ENCODE measurements at regions not wholly inside any gene's neighbourhood (a gene's known extent, or its start where the extent isn't known, plus 50 kb on each side); places are given as distances from the start of the nearest gene placed in this dataset.

- no peaks in the 10 kb centered on the region for H3K4me1 Mint-ChIP-seq
- H3K36me3 Mint-ChIP-seq, result no peaks in the 10 kb centered on the region
- no peaks in the 10 kb centered on the region for H3K9me3 Mint-ChIP-seq
Observed at GRCh38 chr7:46989247-46989646, 592.7 kb downstream of the TNS3 start.

GRCh38 chr7:46982928-46983327, 599.0 kb downstream of the TNS3 start:
- ChIA-PET POLR2A (no interaction called here), CTCF (no interaction called here)
- H3K27me3 Mint-ChIP-seq (ENCODE audit: low read depth), result no peaks in the 10 kb centered on the region
- ATAC-seq (no peak), DNase-seq (ENCODE audit: low spot score) (no peak)
- H3K27ac Mint-ChIP-seq, result no peak overlapping the region
- no peaks in the 10 kb centered on the region for H3K4me1 Mint-ChIP-seq
- H3K36me3 Mint-ChIP-seq, result no peaks in the 10 kb centered on the region
- H3K4me3 Mint-ChIP-seq, result no peak overlapping the region
- no peaks in the 10 kb centered on the region for H3K9me3 Mint-ChIP-seq
- no peak for TF ChIP-seq ZNF219 (CRISPR knock-in tag; IDR thresholded peaks at IDR 0.05; ENCODE audit: borderline replicate concordance)
- TF ChIP-seq NR1H2 (CRISPR knock-in tag; IDR thresholded peaks at IDR 0.05), result no peak
- TF ChIP-seq ZNF232 (CRISPR knock-in tag; IDR thresholded peaks at IDR 0.05), result no peak
- no peak for TF ChIP-seq ZNF671 (CRISPR knock-in tag; IDR thresholded peaks at IDR 0.05)
- TF ChIP-seq MYBL2 (CRISPR knock-in tag; IDR thresholded peaks at IDR 0.05), result no peak
- no peak for TF ChIP-seq STAT6 (CRISPR knock-in tag; conservative IDR thresholded peaks at IDR 0.05; ENCODE audit: low read depth)
- no peak for TF ChIP-seq RORB (CRISPR knock-in tag; IDR thresholded peaks at IDR 0.05)
- no peak for TF ChIP-seq E2F4 (CRISPR knock-in tag; IDR thresholded peaks at IDR 0.05; ENCODE audit: borderline replicate concordance, low read depth)
- TF ChIP-seq EMX1 (CRISPR knock-in tag; IDR thresholded peaks at IDR 0.05), result no peak
- TF ChIP-seq USF2 (CRISPR knock-in tag; IDR thresholded peaks at IDR 0.05), result no peak
- no peak for TF ChIP-seq PRDM15 (CRISPR knock-in tag; IDR thresholded peaks at IDR 0.05)
- no peak for TF ChIP-seq SOX15 (CRISPR knock-in tag; IDR thresholded peaks at IDR 0.05)
- no peak for TF ChIP-seq FOXJ3 (CRISPR knock-in tag; IDR thresholded peaks at IDR 0.05; ENCODE audit: borderline replicate concordance)

More at GRCh38 chr7:46989247-46989646, 592.7 kb downstream of the TNS3 start:
- no peaks in the 10 kb centered on the region for H3K27me3 Mint-ChIP-seq (ENCODE audit: low read depth)
- POLR2A ChIA-PET, result no interaction called here
- CTCF ChIA-PET, result no interaction called here
- TF ChIP-seq SP1 (CRISPR knock-in tag; conservative IDR thresholded peaks at IDR 0.05) (no peak), ESRRA (CRISPR knock-in tag; IDR thresholded peaks at IDR 0.05; ENCODE audit: borderline replicate concordance) (no peak), USF1 (CRISPR knock-in tag; IDR thresholded peaks at IDR 0.05) (no peak), ATF6 (CRISPR knock-in tag; IDR thresholded peaks at IDR 0.05) (no peak), CDX4 (CRISPR knock-in tag; IDR thresholded peaks at IDR 0.05; ENCODE audit: borderline replicate concordance) (no peak), ZSCAN18 (CRISPR knock-in tag; IDR thresholded peaks at IDR 0.05) (no peak)
- DNase-seq (ENCODE audit: low spot score) (no peak), ATAC-seq (no peak)
- no peak overlapping the region for H3K27ac Mint-ChIP-seq
- no peak overlapping the region for H3K4me3 Mint-ChIP-seq
